BLaER1 (cell line): ENCODE measurements at regions not wholly inside any gene's neighbourhood (a gene's known extent, or its start where the extent isn't known, plus 50 kb on each side); places are given as distances from the start of the nearest gene placed in this dataset.
A peak's percentile ranks its signal among the peaks of the same experiment; 100 is the strongest.
"Not testable (repeated sequence)": the region's sequence is repeated elsewhere in the genome, so short reads cannot be mapped to it uniquely, and the experiment has no call there.

Source experiments
- H3K27ac ChIP-seq: shearing (Covaris generic); formaldehyde crosslinking; 2 replicates; pipeline ENCODE4 v1.8.1; 2022
- H3K27me3 ChIP-seq: shearing (Covaris generic); formaldehyde crosslinking; 2 replicates; pipeline ENCODE4 v1.8.1; 2022
- H3K36me3 ChIP-seq: shearing (Covaris generic); formaldehyde crosslinking; 2 replicates; pipeline ENCODE4 v1.8.1; 2022
- H3K4me1 ChIP-seq: shearing (Covaris generic); formaldehyde crosslinking; 2 replicates; pipeline ENCODE4 v1.8.1; 2022
- H3K4me2 ChIP-seq: shearing (Covaris generic); formaldehyde crosslinking; 2 replicates; pipeline ENCODE4 v1.8.1; 2022
- H3K4me3 ChIP-seq: shearing (Covaris generic); formaldehyde crosslinking; 2 replicates; pipeline ENCODE4 v1.8.1; 2022
- H3K9ac ChIP-seq: shearing (Covaris generic); formaldehyde crosslinking; 2 replicates; pipeline ENCODE4 v1.8.1; 2022
- H3K9me3 ChIP-seq: shearing (Covaris generic); formaldehyde crosslinking; 2 replicates; pipeline ENCODE4 v1.8.1; 2022
- H4K20me1 ChIP-seq: shearing (Covaris generic); formaldehyde crosslinking; 2 replicates; pipeline ENCODE4 v1.8.1; 2022
- Cebpa-rat ChIP-seq: shearing (Covaris generic); IDR thresholded peaks from 2 replicates; pipeline ENCODE4 v1.8.1; 2022

GRCh38 chr3:110618512-110619226 lies 452.9 kb upstream of the NECTIN3 start:
- Histone ChIP-seq H3K36me3 (no peaks in the 10 kb centered on the region), H3K4me1 (no peaks in the 10 kb centered on the region), H3K4me3 (no peak overlapping the region), H3K27me3 (no peaks in the 10 kb centered on the region), H3K4me2 (no peak overlapping the region), H4K20me1 (no peaks in the 10 kb centered on the region), H3K9me3 (no peaks in the 10 kb centered on the region), H3K27ac (no peak overlapping the region), H3K9ac (no peak overlapping the region)
- TF ChIP-seq Cebpa-rat: no peak

- Histone ChIP-seq H3K36me3 (no peaks in the 10 kb centered on the region), H3K4me2 (no peak overlapping the region), H3K27ac (no peak overlapping the region), H3K9me3 (no peaks in the 10 kb centered on the region), H4K20me1 (no peaks in the 10 kb centered on the region), H3K9ac (no peak overlapping the region), H3K27me3 (no peaks in the 10 kb centered on the region), H3K4me3 (no peak overlapping the region), H3K4me1 (no peaks in the 10 kb centered on the region)
- no peak for TF ChIP-seq Cebpa-rat
Observed at GRCh38 chr3:110620118-110620517, 451.5 kb upstream of the NECTIN3 start.

GRCh38 chr3:110623571-110623970 lies 448.0 kb upstream of the NECTIN3 start:
- H3K4me2 ChIP-seq: no peak overlapping the region
- H3K9me3 ChIP-seq: no peaks in the 10 kb centered on the region
- H3K4me1 ChIP-seq: peaks cover 10% of the 10 kb centered on the region; the same call in 1 of the 2 replicates
- no peak for TF ChIP-seq Cebpa-rat
- no peak overlapping the region for H3K27ac ChIP-seq
- H3K4me3 ChIP-seq: no peak overlapping the region
- H3K9ac ChIP-seq: no peak overlapping the region
- no peaks in the 10 kb centered on the region for H3K36me3 ChIP-seq
- no peaks in the 10 kb centered on the region for H3K27me3 ChIP-seq
- H4K20me1 ChIP-seq: no peaks in the 10 kb centered on the region

- Histone ChIP-seq H3K4me3 (no peak overlapping the region), H4K20me1 (no peaks in the 10 kb centered on the region), H3K9me3 (no peaks in the 10 kb centered on the region), H3K27ac (no peak overlapping the region), H3K4me2 (no peak overlapping the region), H3K27me3 (no peaks in the 10 kb centered on the region), H3K9ac (no peak overlapping the region), H3K36me3 (no peaks in the 10 kb centered on the region), H3K4me1 (peaks cover 14% of the 10 kb centered on the region; the same call in 1 of the 2 replicates)
- TF ChIP-seq Cebpa-rat: no peak
Observed at GRCh38 chr3:110624576-110624975, 447.0 kb upstream of the NECTIN3 start.

- no peaks in the 10 kb centered on the region for H4K20me1 ChIP-seq
- no peak overlapping the region for H3K9ac ChIP-seq
- H3K4me3 ChIP-seq: no peak overlapping the region
- H3K36me3 ChIP-seq: no peaks in the 10 kb centered on the region
- no peaks in the 10 kb centered on the region for H3K27me3 ChIP-seq
- H3K27ac ChIP-seq: no peak overlapping the region
- no peaks in the 10 kb centered on the region for H3K9me3 ChIP-seq
- H3K4me2 ChIP-seq: no peak overlapping the region
- H3K4me1 ChIP-seq: peaks cover 14% of the 10 kb centered on the region; the same call in 1 of the 2 replicates
- TF ChIP-seq Cebpa-rat: no peak
Observed at GRCh38 chr3:110625201-110625747, 446.3 kb upstream of the NECTIN3 start.

- H3K4me1 ChIP-seq: peaks cover 14% of the 10 kb centered on the region; the same call in 1 of the 2 replicates
- peak overlapping the region; percentile 61 for H3K4me2 ChIP-seq
Observed at GRCh38 chr3:110626652-110627111, 444.9 kb upstream of the NECTIN3 start.

GRCh38 chr3:110628650-110629301 lies 442.8 kb upstream of the NECTIN3 start:
- no peaks in the 10 kb centered on the region for H4K20me1 ChIP-seq
- no peaks in the 10 kb centered on the region for H3K27me3 ChIP-seq
- H3K9ac ChIP-seq: no peak overlapping the region
- H3K4me1 ChIP-seq: peaks cover 14% of the 10 kb centered on the region; the same call in 1 of the 2 replicates
- TF ChIP-seq Cebpa-rat: no peak
- no peak overlapping the region for H3K27ac ChIP-seq
- H3K36me3 ChIP-seq: no peaks in the 10 kb centered on the region
- no peaks in the 10 kb centered on the region for H3K9me3 ChIP-seq
- H3K4me3 ChIP-seq: no peak overlapping the region
- 0 out of 2 replicates have a peak overlapping the region, but pooled peaks have one; percentile 0 for H3K4me2 ChIP-seq

More at GRCh38 chr3:110626652-110627111, 444.9 kb upstream of the NECTIN3 start:
- H3K27ac ChIP-seq, H4K20me1 ChIP-seq, H3K27me3 ChIP-seq, H3K36me3 ChIP-seq, H3K9me3 ChIP-seq, H3K9ac ChIP-seq: not testable (repeated sequence)
- H3K4me3 ChIP-seq: peak overlapping the region; percentile 34; the same call in 1 of the 2 replicates

- H3K36me3 ChIP-seq: no peaks in the 10 kb centered on the region
- H3K9ac ChIP-seq: no peak overlapping the region
- H4K20me1 ChIP-seq: no peaks in the 10 kb centered on the region
- H3K27me3 ChIP-seq: no peaks in the 10 kb centered on the region
- TF ChIP-seq Cebpa-rat: no peak
- H3K27ac ChIP-seq: no peak overlapping the region
- H3K4me1 ChIP-seq: peaks cover 14% of the 10 kb centered on the region; the same call in 1 of the 2 replicates
- no peak overlapping the region for H3K4me3 ChIP-seq
- no peaks in the 10 kb centered on the region for H3K9me3 ChIP-seq
- H3K4me2 ChIP-seq: no peak overlapping the region
Observed at GRCh38 chr3:110629917-110630316, 441.7 kb upstream of the NECTIN3 start.

GRCh38 chr3:110644203-110644602 lies 427.4 kb upstream of the NECTIN3 start:
- no peak overlapping the region for H3K4me3 ChIP-seq
- H3K27ac ChIP-seq: no peak overlapping the region
- H3K4me2 ChIP-seq: no peak overlapping the region

GRCh38 chr3:110646055-110646454 lies 425.6 kb upstream of the NECTIN3 start:
- Histone ChIP-seq H3K9me3 (no peaks in the 10 kb centered on the region), H4K20me1 (no peaks in the 10 kb centered on the region), H3K9ac (no peak overlapping the region), H3K4me1 (no peaks in the 10 kb centered on the region; the same call in 1 of the 2 replicates), H3K27ac (no peak overlapping the region), H3K27me3 (no peaks in the 10 kb centered on the region), H3K4me2 (no peak overlapping the region), H3K36me3 (no peaks in the 10 kb centered on the region), H3K4me3 (no peak overlapping the region)
- TF ChIP-seq Cebpa-rat: no peak

More at GRCh38 chr3:110644203-110644602, 427.4 kb upstream of the NECTIN3 start:
- Histone ChIP-seq H3K9me3 (no peaks in the 10 kb centered on the region), H3K9ac (no peak overlapping the region), H3K4me1 (no peaks in the 10 kb centered on the region; the same call in 1 of the 2 replicates), H3K36me3 (no peaks in the 10 kb centered on the region), H3K27me3 (no peaks in the 10 kb centered on the region), H4K20me1 (no peaks in the 10 kb centered on the region)
- TF ChIP-seq Cebpa-rat: no peak
